ENCODE measurements at regions not wholly inside any gene's neighbourhood (a gene's known extent, or its start where the extent isn't known, plus 50 kb on each side); places are given as distances from the start of the nearest gene placed in this dataset.
"Not testable (repeated sequence)": the region's sequence is repeated elsewhere in the genome, so short reads cannot be mapped to it uniquely, and the experiment has no call there.

DNA sequence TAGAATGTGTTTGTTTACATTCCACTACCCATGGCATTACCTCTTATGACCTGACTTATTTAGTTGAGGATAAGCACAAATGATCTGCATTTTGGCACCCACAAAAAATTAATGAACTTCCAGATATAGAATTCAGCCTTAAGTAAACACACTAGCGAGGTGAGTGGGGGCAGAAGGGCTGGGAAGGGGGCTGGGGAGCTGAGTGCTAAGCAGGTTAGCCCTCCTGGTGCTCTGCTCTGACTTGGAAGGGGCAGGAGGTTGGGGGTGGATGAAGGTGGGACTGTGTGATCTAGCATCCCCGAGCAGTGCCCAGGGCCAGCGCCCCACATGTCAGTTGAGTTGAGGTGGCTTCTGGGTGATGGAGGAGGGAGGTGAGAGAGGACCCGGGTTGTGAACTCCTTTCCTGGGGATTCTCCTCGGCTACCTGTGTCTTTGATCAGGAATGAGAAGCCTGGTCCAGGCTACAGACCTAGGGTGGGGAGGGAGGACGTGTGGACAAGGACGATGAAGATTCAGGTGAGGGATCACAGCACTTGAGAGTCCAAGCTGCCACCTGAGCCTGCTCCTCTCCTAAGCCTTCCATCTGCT lies 178.6 kb upstream of the SMAD3 start:
- Histone ChIP-seq H3K4me1 (replicated peaks) (peaks cover 52% of the 10 kb centered on the region), H3K27me3 (replicated peaks) (no peaks in the 10 kb centered on the region), H3K4me3 (no peak overlapping the region), H3K27ac (no peak overlapping the region), H3K36me3 (peaks cover 4% of the 10 kb centered on the region; the same call in 1 of the 2 replicates), H3K9me3 (replicated peaks) (no peaks in the 10 kb centered on the region)
- DNase-seq (ENCODE audit: low read depth in 1 of 2, low spot score in 2 of 2), result peak in 1 of 2 experiments; percentile 21

DNA sequence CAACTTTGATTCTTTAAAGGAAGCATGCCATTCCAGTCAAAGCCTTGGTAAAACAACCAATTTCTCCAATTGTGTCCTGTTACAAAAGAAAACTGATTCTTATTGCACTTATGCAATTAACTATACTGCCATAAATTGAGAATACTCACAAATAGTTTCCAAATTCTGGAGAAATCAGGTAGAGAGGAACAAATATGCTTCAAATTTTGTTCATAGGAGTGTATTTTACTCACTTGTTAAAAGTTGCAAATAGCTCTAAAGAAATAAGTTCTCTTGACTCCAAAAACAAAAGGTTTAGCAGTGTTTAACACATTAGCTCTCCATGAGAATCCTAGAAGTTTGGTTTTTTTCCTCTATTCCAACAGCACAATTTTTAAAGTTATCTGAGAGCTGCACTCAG lies 176.1 kb upstream of the SMAD3 start:
- not testable (repeated sequence) for DNase-seq (ENCODE audit: low read depth in 1 of 2, low spot score in 2 of 2); H3K27ac ChIP-seq; H3K4me3 ChIP-seq

DNA sequence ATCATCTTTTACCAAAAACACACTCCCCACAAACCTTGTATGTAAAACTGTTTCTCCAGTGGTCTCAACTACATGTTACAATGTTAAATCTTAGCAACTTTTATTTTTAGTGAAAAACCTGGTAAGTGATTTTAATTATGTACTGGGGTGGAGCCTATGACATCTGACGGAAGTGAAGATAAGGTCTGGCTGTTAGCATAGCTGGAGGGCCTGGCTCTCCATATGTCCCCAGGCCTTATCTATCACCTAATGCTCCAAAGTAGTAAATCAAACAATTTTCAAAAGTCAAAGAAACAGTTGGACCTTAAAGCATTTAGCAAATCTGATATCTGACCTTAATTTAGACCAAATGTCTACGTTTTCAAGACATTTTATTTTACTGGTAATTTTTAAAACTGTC lies 173.6 kb upstream of the SMAD3 start:
- no peaks in the 10 kb centered on the region for H3K27me3 ChIP-seq (replicated peaks)
- no peak overlapping the region for H3K27ac ChIP-seq
- peaks cover 23% of the 10 kb centered on the region for H3K4me1 ChIP-seq (replicated peaks)
- no peak for DNase-seq (ENCODE audit: low read depth in 1 of 2, low spot score in 2 of 2)
- no peaks in the 10 kb centered on the region for H3K36me3 ChIP-seq
- H3K9me3 ChIP-seq (replicated peaks), result no peaks in the 10 kb centered on the region
- no peak overlapping the region for H3K4me3 ChIP-seq

More for the DNA sequence above, 176.1 kb upstream of the SMAD3 start:
- not testable (repeated sequence) for H3K36me3 ChIP-seq; H3K9me3 ChIP-seq (replicated peaks); H3K27me3 ChIP-seq (replicated peaks)
- H3K4me1 ChIP-seq (replicated peaks), result peaks cover 35% of the 10 kb centered on the region

DNA sequence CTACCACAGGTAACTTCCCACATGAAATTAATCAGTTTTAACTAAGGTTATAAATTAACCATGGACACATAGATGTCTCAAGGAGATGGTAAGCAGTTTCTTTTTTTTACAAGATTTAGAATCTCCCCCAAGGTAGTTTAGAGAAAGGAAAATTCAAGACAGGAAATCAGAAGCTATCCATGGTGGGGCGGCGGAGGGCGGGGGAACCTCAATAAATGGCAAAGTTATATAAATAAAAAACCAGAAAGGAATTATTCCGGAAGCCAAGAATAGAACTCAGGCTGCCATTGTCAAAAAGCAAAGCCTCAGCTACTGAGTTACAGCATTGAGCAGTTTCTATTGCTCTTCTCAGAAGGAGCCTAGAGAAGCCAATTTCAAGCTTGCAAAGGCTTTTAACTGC lies 172.1 kb upstream of the SMAD3 start:
- Histone ChIP-seq H3K4me3 (no peak overlapping the region), H3K27me3 (replicated peaks) (no peaks in the 10 kb centered on the region), H3K9me3 (replicated peaks) (no peaks in the 10 kb centered on the region), H3K36me3 (no peaks in the 10 kb centered on the region), H3K4me1 (replicated peaks) (peaks cover 12% of the 10 kb centered on the region), H3K27ac (no peak overlapping the region)
- peak in 1 of 2 experiments; percentile 9 for DNase-seq (ENCODE audit: low read depth in 1 of 2, low spot score in 2 of 2)

DNA sequence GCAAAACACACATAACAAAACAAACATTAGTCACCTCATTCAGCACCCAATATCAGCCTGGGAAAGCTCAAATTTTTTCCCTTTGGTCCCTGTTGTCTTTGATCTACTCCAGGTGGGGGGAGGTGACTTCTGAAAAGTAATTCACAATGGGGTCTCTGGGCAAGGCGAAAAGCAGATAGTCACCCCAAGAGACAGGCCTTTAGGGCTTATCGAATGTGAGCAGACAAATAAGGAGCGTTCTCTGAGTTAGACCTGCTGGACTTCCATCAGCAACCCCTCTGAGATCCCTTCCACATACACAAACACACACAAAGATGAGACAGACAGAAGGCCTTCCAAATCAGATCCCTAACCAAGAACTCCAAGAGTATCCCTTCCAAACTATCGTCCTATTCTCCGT lies 171.0 kb upstream of the SMAD3 start:
- Histone ChIP-seq H3K4me3 (no peak overlapping the region), H3K27me3 (replicated peaks) (no peaks in the 10 kb centered on the region), H3K27ac (no peak overlapping the region), H3K4me1 (replicated peaks) (peaks cover 11% of the 10 kb centered on the region; the same call in 1 of the 2 replicates), H3K36me3 (no peaks in the 10 kb centered on the region), H3K9me3 (replicated peaks) (no peaks in the 10 kb centered on the region)
- no peak for DNase-seq (ENCODE audit: low read depth in 1 of 2, low spot score in 2 of 2)

DNA sequence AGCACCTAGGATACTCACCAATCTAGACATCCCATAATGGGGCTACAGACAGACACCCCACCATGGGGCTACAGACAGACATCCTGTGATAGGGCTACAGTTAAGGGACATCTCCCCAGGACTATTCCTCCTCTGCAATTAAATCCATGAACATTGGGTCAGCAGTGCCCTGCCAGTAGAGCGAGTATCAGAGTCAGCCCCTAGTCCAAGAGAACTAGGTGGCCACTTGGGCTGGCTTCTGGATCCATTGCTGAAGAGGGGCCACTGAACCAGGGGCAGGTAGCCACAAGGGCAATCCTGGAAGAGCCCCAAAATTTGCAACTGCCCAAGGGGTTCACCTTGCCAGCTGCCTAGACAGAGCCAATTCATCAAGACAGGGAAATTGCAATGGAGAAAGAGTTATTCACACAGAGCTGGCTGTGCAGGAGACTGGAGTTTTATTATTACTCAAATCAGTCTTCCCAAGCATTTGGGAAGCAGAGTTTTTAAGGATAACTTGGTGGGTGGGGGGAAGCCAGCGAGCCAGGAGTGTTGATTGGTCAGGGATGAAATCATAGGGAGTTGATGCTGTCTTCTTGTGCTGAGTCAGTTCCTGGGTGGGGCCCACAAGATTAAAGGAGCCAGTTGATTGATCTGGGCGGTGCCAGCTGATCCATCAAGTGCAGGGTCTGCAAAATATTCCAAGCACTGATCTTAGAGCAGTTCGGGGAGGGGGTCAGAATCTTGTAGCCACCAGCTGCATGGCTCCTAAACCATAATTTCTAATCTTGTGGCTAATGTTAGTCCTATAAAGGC lies 170.2 kb upstream of the SMAD3 start:
- no peaks in the 10 kb centered on the region for H3K36me3 ChIP-seq
- no peaks in the 10 kb centered on the region for H3K27me3 ChIP-seq (replicated peaks)
- no peaks in the 10 kb centered on the region for H3K9me3 ChIP-seq (replicated peaks)
- DNase-seq (ENCODE audit: low read depth in 1 of 2, low spot score in 2 of 2), result peak in 1 of 2 experiments; percentile 33
- H3K27ac ChIP-seq, result no peak overlapping the region
- no peak overlapping the region for H3K4me3 ChIP-seq
- H3K4me1 ChIP-seq (replicated peaks), result peaks cover 16% of the 10 kb centered on the region; the same call in 1 of the 2 replicates

DNA sequence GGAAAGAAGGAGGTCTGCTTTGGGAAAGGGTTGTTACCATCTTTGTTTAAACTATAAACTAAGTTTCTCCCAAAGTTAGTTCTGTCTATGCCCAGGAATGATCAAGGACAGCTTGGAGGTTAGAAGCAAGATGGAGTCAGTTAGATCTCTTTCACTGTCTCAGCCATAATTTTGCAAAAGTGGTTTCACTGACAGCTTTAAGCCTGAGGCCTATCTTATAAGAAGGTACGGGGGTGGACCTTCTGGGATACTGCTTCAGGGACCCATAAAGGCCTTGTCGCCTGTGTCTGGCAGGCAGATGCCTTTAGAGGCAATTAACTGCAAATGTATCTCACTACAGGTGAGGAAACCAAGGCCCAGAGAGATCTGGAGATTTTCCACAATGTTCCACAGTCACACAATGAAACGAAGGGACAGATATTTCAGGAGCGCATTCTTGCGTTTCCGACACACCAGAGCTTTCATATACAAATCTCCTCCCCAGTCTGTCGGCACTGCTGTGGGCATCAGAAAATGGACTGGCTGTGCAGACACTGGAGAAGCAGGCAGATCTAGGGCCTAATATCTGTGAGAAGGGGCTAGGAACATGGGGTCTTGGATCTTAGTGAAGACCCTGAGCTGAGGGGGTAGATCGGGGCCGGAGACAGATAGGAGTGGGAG lies 169.5 kb upstream of the SMAD3 start:
- H3K4me3 ChIP-seq, result no peak overlapping the region
- DNase-seq (ENCODE audit: low read depth in 1 of 2, low spot score in 2 of 2), result peak in 1 of 2 experiments; percentile 32
- H3K27me3 ChIP-seq (replicated peaks), result no peaks in the 10 kb centered on the region
- peaks cover under 1% of the 10 kb centered on the region; the same call in 1 of the 2 replicates for H3K36me3 ChIP-seq
- H3K27ac ChIP-seq, result no peak overlapping the region
- H3K4me1 ChIP-seq (replicated peaks), result peaks cover 20% of the 10 kb centered on the region
- H3K9me3 ChIP-seq (replicated peaks), result no peaks in the 10 kb centered on the region

DNA sequence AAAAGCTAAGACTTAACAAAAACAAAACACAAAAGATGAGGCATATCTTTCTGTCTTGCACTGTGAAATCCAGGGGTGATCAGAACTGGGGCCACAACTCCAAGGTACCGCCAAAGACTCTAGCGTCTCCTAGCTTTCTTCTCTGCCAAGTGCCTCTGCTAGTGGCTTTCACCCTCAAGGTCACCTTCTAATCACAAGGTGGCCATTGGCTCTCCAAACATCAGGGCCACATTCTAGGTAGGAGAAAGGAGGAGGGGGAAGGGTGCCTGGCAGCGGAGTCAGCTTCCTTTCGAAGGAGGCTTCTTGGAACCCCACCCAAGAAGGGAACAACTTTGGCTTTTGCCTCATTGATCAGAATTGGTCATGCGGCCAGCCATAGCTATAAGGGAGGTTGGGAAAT lies 168.8 kb upstream of the SMAD3 start:
- peaks cover 4% of the 10 kb centered on the region; the same call in 1 of the 2 replicates for H3K36me3 ChIP-seq
- H3K9me3 ChIP-seq (replicated peaks), result no peaks in the 10 kb centered on the region
- no peaks in the 10 kb centered on the region for H3K27me3 ChIP-seq (replicated peaks)
- peak in 1 of 2 experiments; percentile 24 for DNase-seq (ENCODE audit: low read depth in 1 of 2, low spot score in 2 of 2)
- no peak overlapping the region for H3K27ac ChIP-seq
- H3K4me1 ChIP-seq (replicated peaks), result peaks cover 26% of the 10 kb centered on the region
- no peak overlapping the region for H3K4me3 ChIP-seq

DNA sequence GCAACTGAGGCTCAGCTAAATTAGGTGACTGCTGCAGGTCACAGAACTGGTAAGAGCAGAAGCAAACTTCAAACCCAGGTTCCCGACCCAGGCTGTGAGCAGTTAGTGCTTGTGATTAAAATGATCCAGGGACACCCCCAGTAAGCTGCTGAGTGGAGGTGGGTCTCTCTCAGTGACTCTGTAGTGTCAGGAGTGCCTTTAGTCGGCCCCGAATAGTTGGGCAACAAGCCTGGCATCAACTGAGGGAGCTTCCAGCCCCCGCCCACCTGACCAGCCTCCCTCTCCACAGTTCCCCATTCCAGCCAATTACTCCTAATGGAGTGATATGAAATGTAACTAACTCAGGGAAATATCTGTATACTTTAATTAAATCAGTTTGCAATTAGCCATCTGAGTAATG lies 168.0 kb upstream of the SMAD3 start:
- Histone ChIP-seq H3K4me1 (replicated peaks) (peaks cover 29% of the 10 kb centered on the region), H3K4me3 (no peak overlapping the region), H3K9me3 (replicated peaks) (no peaks in the 10 kb centered on the region), H3K27me3 (replicated peaks) (no peaks in the 10 kb centered on the region), H3K36me3 (peaks cover 5% of the 10 kb centered on the region), H3K27ac (no peak overlapping the region)
- no peak for DNase-seq (ENCODE audit: low read depth in 1 of 2, low spot score in 2 of 2)

DNA sequence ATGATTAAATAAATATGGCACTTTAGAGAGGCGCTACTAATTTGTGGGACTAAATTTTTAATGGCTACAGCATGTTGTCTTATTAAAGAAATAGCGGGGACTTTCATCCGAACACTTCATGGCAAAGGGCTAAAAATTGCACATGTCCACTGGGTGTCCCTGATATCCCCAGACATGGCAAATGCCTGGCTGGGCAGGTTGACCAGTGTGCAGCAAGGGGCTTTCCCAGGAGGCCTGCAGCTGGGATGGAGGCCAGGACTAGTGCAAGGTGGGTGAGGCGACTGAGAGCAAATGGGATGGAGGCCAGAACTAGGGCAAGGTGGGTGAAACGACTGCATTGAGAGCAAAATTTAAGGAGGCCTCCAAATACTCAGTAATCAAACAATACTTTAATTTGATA lies 167.4 kb upstream of the SMAD3 start:
- Histone ChIP-seq H3K27ac (no peak overlapping the region), H3K4me3 (no peak overlapping the region), H3K9me3 (replicated peaks) (no peaks in the 10 kb centered on the region), H3K27me3 (replicated peaks) (no peaks in the 10 kb centered on the region), H3K4me1 (replicated peaks) (peaks cover 29% of the 10 kb centered on the region), H3K36me3 (peaks cover 8% of the 10 kb centered on the region)
- no peak for DNase-seq (ENCODE audit: low read depth in 1 of 2, low spot score in 2 of 2)

DNA sequence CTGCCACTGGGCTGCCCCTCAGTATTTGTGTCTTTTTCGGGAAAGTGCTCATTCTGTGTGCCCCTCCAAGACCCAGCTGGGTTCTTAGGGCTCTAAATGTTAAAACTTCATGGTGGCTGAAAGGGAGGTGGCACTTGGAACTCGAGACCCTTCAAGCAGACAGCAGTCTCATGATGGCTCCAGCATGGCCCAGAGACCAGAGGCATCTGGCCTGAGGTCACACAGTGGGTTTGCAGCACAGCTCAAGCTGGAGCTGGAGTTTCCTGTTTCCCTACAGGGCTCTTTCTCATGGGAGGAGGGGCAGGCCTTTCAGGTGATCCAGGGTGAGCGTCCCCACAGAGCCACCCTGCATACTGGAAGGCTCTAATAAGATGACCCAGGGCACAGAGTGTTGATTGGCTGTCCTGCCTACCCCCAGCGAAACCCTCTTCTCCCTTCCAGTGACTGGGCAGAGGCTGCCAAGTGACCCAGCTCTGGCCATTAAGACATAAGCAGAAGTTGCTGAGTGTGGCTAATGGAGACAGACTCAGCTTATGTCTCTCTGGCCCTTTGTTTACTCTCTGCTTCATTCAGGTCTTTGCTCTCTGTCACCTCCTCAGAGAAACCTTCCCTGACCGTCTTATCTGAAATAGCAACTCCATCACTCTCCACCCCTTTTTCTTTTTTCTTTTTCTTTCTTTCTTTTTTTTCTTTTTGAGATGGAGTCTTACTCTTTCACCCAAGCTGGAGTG lies 166.6 kb upstream of the SMAD3 start:
- Histone ChIP-seq H3K9me3 (replicated peaks) (no peaks in the 10 kb centered on the region), H3K4me3 (no peak overlapping the region), H3K4me1 (replicated peaks) (peaks cover 32% of the 10 kb centered on the region), H3K27ac (no peak overlapping the region), H3K27me3 (replicated peaks) (no peaks in the 10 kb centered on the region), H3K36me3 (peaks cover 8% of the 10 kb centered on the region)
- DNase-seq (ENCODE audit: low read depth in 1 of 2, low spot score in 2 of 2), result no peak

DNA sequence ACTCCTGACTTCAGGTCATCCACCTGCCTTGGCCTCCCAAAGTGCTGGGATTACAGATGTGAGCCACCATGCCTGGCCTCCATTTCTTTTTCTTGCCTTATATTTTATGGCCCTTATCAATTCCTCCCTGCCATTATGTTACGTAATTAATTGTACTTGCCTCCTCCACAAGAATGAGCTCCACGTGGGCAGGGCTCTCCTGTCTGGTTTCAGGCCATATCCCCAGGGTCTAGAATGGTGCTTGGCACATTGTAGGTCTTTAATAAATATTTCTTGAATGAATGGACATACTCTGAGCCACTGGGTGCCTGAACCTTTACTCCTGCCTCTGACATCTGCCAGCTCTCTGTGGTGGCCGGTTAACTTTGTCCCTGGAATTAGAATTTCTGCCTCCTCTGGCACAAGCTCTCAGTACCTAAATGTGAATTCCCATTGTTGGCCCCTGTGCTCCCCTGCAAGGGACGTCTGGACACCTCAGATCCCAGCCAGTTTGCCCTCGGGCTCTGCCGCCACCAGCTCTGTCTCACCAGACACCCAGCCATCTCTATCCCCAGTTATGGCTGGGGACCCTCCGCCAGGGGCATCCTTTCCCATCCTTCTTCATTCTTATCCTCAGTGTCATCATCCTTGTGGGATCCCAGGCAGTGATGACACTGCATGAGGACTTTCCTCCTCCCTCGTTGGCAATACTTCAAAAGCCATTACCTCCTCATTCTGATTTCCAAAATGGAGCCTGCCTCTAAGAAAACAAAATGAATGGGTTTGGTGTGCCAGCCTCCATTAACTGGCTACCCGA lies 165.6 kb upstream of the SMAD3 start:
- no peak overlapping the region for H3K4me3 ChIP-seq
- peak overlapping the region; percentile 25 for H3K27ac ChIP-seq
- H3K36me3 ChIP-seq, result peaks cover 8% of the 10 kb centered on the region
- peaks cover 29% of the 10 kb centered on the region for H3K4me1 ChIP-seq (replicated peaks)
- no peaks in the 10 kb centered on the region for H3K27me3 ChIP-seq (replicated peaks)
- peak in 1 of 2 experiments; percentile 34 for DNase-seq (ENCODE audit: low read depth in 1 of 2, low spot score in 2 of 2)
- no peaks in the 10 kb centered on the region for H3K9me3 ChIP-seq (replicated peaks)

Data from SJSA1 (cell line).